IMR-90 (cell line): ENCODE measurements at regions not wholly inside any gene's neighbourhood (a gene's known extent, or its start where the extent isn't known, plus 50 kb on each side); places are given as distances from the start of the nearest gene placed in this dataset.

ENCODE experiments used
- ATAC-seq: fragments of 200-7000 bp; cut with Tn5 transposase; 2 replicates; pipeline ENCODE4 v1.9.1; 2020; ENCODE audit warnings: low read depth, mild to moderate bottlenecking, moderate library complexity
- BruUV-seq: library from RNA; stranded (reverse); fragments of 400-500 nt; replicated peaks from 2 replicates; lab custom pipeline; 2021; lab: Mats Ljungman, UMichigan
- CTCF ChIA-PET: fragments of 300-600 bp; formaldehyde crosslinking; extraction: SDS; loops from one replicate; lab custom pipeline; 2021; ENCODE audit warnings: antibody characterized with exemption; lab: Yijun Ruan, JAX
- POLR2A ChIA-PET: fragments of 300-600 bp; sonication (Branson Sonifier 250); formaldehyde crosslinking; loops from one replicate; lab custom pipeline; 2022; ENCODE audit warnings: antibody characterized with exemption; ENCODE audit not compliant: unreplicated experiment; lab: Charles Lee
- DNase-seq: peaks from one replicate; pipeline ENCODE4 v3.0.0; 2013
- H2AFZ ChIP-seq: replicated peaks from 2 replicates; pipeline ENCODE3; 2013; ENCODE audit warnings: low read length, mild to moderate bottlenecking; ENCODE audit not compliant: poor library complexity
- H2AK5ac ChIP-seq: 2 replicates; pipeline ENCODE4 v1.6.1; 2013; ENCODE audit warnings: low read depth, low read length, inconsistent platforms
- H2AK9ac ChIP-seq: replicated peaks from 2 replicates; pipeline ENCODE3; 2013; ENCODE audit warnings: mild to moderate bottlenecking, low read depth, low read length, moderate library complexity; ENCODE audit not compliant: poor library complexity
- H2BK120ac ChIP-seq: 2 replicates; pipeline ENCODE4 v1.6.1; 2013; ENCODE audit warnings: low read depth, low read length, inconsistent platforms
- H2BK15ac ChIP-seq: 3 replicates; pipeline ENCODE4 v1.6.1; 2013; ENCODE audit warnings: low read depth, low read length, inconsistent platforms
- H2BK20ac ChIP-seq: 2 replicates; pipeline ENCODE4 v1.6.1; 2013; ENCODE audit warnings: low read depth, mild to moderate bottlenecking, inconsistent platforms, low read length, moderate library complexity
- H2BK5ac ChIP-seq: 2 replicates; pipeline ENCODE4 v1.6.1; 2013; ENCODE audit warnings: mild to moderate bottlenecking, low read depth, low read length, inconsistent platforms; ENCODE audit not compliant: poor library complexity, severe bottlenecking
- H3K14ac ChIP-seq: replicated peaks from 2 replicates; pipeline ENCODE4 v1.6.1; 2013; ENCODE audit warnings: low read depth, low read length, inconsistent platforms
- H3K18ac ChIP-seq: 2 replicates; pipeline ENCODE4 v1.6.1; 2013; ENCODE audit warnings: low read depth, low read length, control low read depth
- H3K23ac ChIP-seq: 2 replicates; pipeline ENCODE4 v1.6.1; 2013; ENCODE audit warnings: low read depth, low read length, inconsistent platforms
- H3K27ac ChIP-seq: 2 replicates; pipeline ENCODE4 v1.5.1; 2013; ENCODE audit warnings: mild to moderate bottlenecking, control low read depth, low read length; ENCODE audit not compliant: insufficient read depth
- H3K27me3 ChIP-seq: 2 replicates; pipeline ENCODE4 v1.6.1; 2013; ENCODE audit warnings: low read length; ENCODE audit not compliant: control insufficient read depth, insufficient read depth
- H3K36me3 ChIP-seq: 2 replicates; pipeline ENCODE4 v1.6.1; 2013; ENCODE audit warnings: low read length, mixed read lengths; ENCODE audit not compliant: control insufficient read depth, insufficient read depth
- H3K4ac ChIP-seq: 2 replicates; pipeline ENCODE4 v1.6.1; 2013; ENCODE audit warnings: low read depth, low read length, inconsistent platforms
- H3K4me1 ChIP-seq: 2 replicates; pipeline ENCODE4 v1.6.1; 2013; ENCODE audit warnings: low read length, mixed read lengths; ENCODE audit not compliant: control insufficient read depth, insufficient read depth
- H3K4me2 ChIP-seq: 2 replicates; pipeline ENCODE4 v1.6.1; 2013; ENCODE audit warnings: low read depth, mild to moderate bottlenecking, control low read depth, low read length, moderate library complexity
- H3K4me3 ChIP-seq: 2 replicates; pipeline ENCODE4 v1.5.1; 2013; ENCODE audit warnings: low read depth, mild to moderate bottlenecking, control low read depth, low read length, moderate library complexity; ENCODE audit not compliant: insufficient read depth
- H3K56ac ChIP-seq: 2 replicates; pipeline ENCODE4 v1.6.1; 2013; ENCODE audit warnings: low read length, inconsistent platforms; ENCODE audit not compliant: insufficient read depth; ENCODE audit errors: extremely low read depth
- H3K79me1 ChIP-seq, 2 experiments: 2 replicates each; pipeline ENCODE4 v1.6.1; 2013; ENCODE audit warnings: low read length in 2 of 2, inconsistent platforms in 1 of 2, low read depth in 1 of 2
- H3K9ac ChIP-seq: 2 replicates; pipeline ENCODE4 v1.6.1; 2013; ENCODE audit warnings: low read depth, low read length, control low read depth
- H3K9me1 ChIP-seq: 2 replicates; pipeline ENCODE4 v1.6.1; 2013; ENCODE audit warnings: low read length, inconsistent platforms; ENCODE audit not compliant: insufficient read depth
- H3K9me3 ChIP-seq: 2 replicates; pipeline ENCODE4 v1.6.1; 2013; ENCODE audit warnings: low read length; ENCODE audit not compliant: control insufficient read depth, insufficient read depth
- H4K20me1 ChIP-seq: 2 replicates; pipeline ENCODE4 v1.6.1; 2013; ENCODE audit warnings: low read length, inconsistent platforms; ENCODE audit not compliant: insufficient read depth
- H4K5ac ChIP-seq: 2 replicates; pipeline ENCODE4 v1.6.1; 2013; ENCODE audit warnings: mild to moderate bottlenecking, low read depth, low read length, control low read depth
- H4K8ac ChIP-seq, 2 experiments: 2 replicates each; pipeline ENCODE4 v1.6.1; 2013; ENCODE audit warnings: low read depth in 2 of 2, low read length in 2 of 2, control low read depth in 1 of 2, inconsistent platforms in 1 of 2
- H4K91ac ChIP-seq: 2 replicates; pipeline ENCODE4 v1.6.1; 2013; ENCODE audit warnings: low read depth, low read length, inconsistent platforms; ENCODE audit not compliant: insufficient read depth
- BHLHE40 ChIP-seq: fragments of 150-350 bp; IDR thresholded peaks from 2 replicates; pipeline ENCODE4 v1.6.1; 2016; ENCODE audit warnings: mild to moderate bottlenecking, low read depth, low read length
- CEBPB ChIP-seq: IDR thresholded peaks from 2 replicates; pipeline ENCODE4 v1.6.1; 2012; ENCODE audit warnings: low read depth, low read length, improper control_type of control experiment
- CHD1 ChIP-seq: IDR thresholded peaks from 2 replicates; pipeline ENCODE4 v1.6.1; 2012; ENCODE audit warnings: low read depth, low read length, improper control_type of control experiment
- MAFK ChIP-seq: IDR thresholded peaks from 2 replicates; pipeline ENCODE4 v1.6.1; 2012; ENCODE audit warnings: low read depth, low read length, improper control_type of control experiment
- MAZ ChIP-seq: IDR thresholded peaks from 2 replicates; pipeline ENCODE4 v1.6.1; 2012; ENCODE audit warnings: low read depth, mild to moderate bottlenecking, low read length, improper control_type of control experiment, moderate library complexity, borderline replicate concordance
- MXI1 ChIP-seq: IDR thresholded peaks from 2 replicates; pipeline ENCODE4 v1.6.1; 2012; ENCODE audit warnings: low read depth, mild to moderate bottlenecking, low read length, moderate library complexity, borderline replicate concordance
- POLR2A ChIP-seq: IDR thresholded peaks from 2 replicates; pipeline ENCODE4 v1.6.1; 2012; ENCODE audit warnings: mild to moderate bottlenecking, low read depth, low read length
- RCOR1 ChIP-seq: IDR thresholded peaks from 2 replicates; pipeline ENCODE4 v1.6.1; 2012; ENCODE audit warnings: mild to moderate bottlenecking, low read length, improper control_type of control experiment; ENCODE audit not compliant: insufficient replicate concordance
- WGBS, 2 experiments: methylation state at CpG; one replicate each; pipeline versions ENCODE4 v1.1.5 to v1.1.7; 2013; ENCODE audit warnings: missing lambda C conversion rate in 2 of 2; ENCODE audit not compliant: insufficient read length in 1 of 2; ENCODE audit errors: extremely low coverage in 2 of 2; 5-methylcytosine and 5-hydroxymethylcytosine counted together
- dilution Hi-C: fragments of 300-500 bp; cut with HindIII; formaldehyde crosslinking; loops from one replicate; pipeline ENCODE4 v1.14.3; 2018; ENCODE audit warnings: low sequenced_read_pairs; ENCODE audit not compliant: unreplicated experiment
- in situ Hi-C: fragments of 300-500 bp; cut with MboI; formaldehyde crosslinking; loops from 3 replicates; pipeline ENCODE4 v1.14.3; 2019; ENCODE audit warnings: low sequenced_read_pairs, inconsistent platforms, mixed read lengths
- intact Hi-C: fragments of 100-400 bp; cut with micrococcal nuclease; formaldehyde crosslinking; loops from 2 replicates; pipeline ENCODE4 v1.10.0; 2022
- TF ChIP-seq, protein P1 (sequence below): conservative IDR thresholded peaks from 2 replicates; pipeline ENCODE4 v1.5.1; 2012; ENCODE audit warnings: mild to moderate bottlenecking, low read depth, low read length, improper control_type of control experiment
- TF ChIP-seq, protein P2 (sequence below): fragments of 150-350 bp; IDR thresholded peaks from 2 replicates; pipeline ENCODE4 v1.6.1; 2016; ENCODE audit warnings: low read depth, mild to moderate bottlenecking, low read length, moderate library complexity, borderline replicate concordance
- TF ChIP-seq, protein P3 (sequence below): fragments of 150-350 bp; IDR thresholded peaks from 2 replicates; pipeline ENCODE4 v1.6.1; 2017; ENCODE audit warnings: mild to moderate bottlenecking, antibody characterized with exemption, low read length, low read depth

DNA sequence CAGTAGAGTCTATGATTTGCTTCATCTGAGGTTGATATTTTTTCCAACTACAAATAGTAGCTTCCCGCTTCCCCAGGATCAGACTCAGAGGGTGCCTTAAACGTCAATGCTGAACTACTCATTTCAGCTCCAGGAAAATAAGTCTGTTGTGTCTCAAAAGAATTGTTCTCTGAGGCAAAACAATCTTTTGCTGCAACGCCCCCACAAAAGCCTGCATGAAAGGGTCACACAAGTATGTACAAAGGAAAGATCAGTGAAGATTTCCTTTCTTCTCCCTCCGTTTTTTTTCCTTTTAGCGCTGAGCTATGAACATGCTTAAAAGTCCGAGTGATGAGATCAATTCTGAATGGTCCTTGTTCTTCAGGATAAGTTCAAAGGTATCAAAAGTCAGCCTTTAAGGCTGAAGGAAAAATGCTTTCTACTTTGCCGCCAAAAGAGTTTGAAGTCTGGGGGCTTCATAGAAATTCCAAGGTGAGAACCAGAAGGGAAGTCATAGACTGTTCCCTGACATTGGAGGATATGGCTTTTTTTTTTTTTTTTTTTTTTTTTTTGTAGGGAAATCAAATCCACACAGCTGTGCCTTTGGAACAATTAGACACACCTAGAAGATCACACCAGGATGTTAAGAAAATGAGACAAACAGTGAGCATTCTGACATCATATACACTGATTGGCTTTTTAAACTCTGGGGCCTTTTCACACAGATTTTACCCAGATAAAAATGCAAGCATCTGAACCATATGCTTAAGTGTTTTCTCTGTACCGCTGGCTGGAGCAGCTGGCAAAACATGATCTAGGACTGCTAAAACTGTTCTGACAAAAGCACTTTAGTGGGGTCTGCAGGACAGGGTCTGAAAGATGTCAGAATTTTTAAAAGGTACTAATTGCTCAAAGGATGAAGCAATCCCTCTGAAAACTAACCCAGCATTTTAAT is 329.3 kb downstream of the ENC1 start:
- dilution Hi-C loops (no loop called here), intact Hi-C loops (no loop called here), in situ Hi-C loops (no loop called here)
- no peak overlapping the region for H3K27ac ChIP-seq
- no peak overlapping the region for H3K4me2 ChIP-seq
- ChIA-PET POLR2A (no interaction called here), CTCF (interaction anchor here (0.6 kb wide), 1 partner anchor 354 kb away, joined by 3 read pairs; no protein-coding TSS in a partner anchor)
- no peaks in the 10 kb centered on the region for H3K79me1 ChIP-seq
- H2BK20ac ChIP-seq: no peak overlapping the region
- H3K4me1 ChIP-seq: peaks cover 4% of the 10 kb centered on the region
- H3K18ac ChIP-seq: no peak overlapping the region
- H3K27me3 ChIP-seq: no peaks in the 10 kb centered on the region
- H4K8ac ChIP-seq: no peak overlapping the region
- H4K91ac ChIP-seq: no peak overlapping the region
- DNase-seq (no peak), ATAC-seq (no peak)
- H2AK9ac ChIP-seq: no peak overlapping the region
- H2BK15ac ChIP-seq: no peak overlapping the region
- no peak overlapping the region for H2BK5ac ChIP-seq
- peaks cover 2% of the 10 kb centered on the region; the same call in 1 of the 2 replicates for H3K9me1 ChIP-seq
- no peak overlapping the region for H3K56ac ChIP-seq
- no peak overlapping the region for H3K14ac ChIP-seq
- BruUV-seq: no TSS peak
- H3K4ac ChIP-seq: no peak overlapping the region
- TF ChIP-seq BHLHE40 (no peak), CHD1 (no peak), CEBPB (no peak), MXI1 (no peak), MAZ (no peak), MAFK (no peak), POLR2A (no peak), RCOR1 (no peak)
- TF ChIP-seq, protein P1, sequence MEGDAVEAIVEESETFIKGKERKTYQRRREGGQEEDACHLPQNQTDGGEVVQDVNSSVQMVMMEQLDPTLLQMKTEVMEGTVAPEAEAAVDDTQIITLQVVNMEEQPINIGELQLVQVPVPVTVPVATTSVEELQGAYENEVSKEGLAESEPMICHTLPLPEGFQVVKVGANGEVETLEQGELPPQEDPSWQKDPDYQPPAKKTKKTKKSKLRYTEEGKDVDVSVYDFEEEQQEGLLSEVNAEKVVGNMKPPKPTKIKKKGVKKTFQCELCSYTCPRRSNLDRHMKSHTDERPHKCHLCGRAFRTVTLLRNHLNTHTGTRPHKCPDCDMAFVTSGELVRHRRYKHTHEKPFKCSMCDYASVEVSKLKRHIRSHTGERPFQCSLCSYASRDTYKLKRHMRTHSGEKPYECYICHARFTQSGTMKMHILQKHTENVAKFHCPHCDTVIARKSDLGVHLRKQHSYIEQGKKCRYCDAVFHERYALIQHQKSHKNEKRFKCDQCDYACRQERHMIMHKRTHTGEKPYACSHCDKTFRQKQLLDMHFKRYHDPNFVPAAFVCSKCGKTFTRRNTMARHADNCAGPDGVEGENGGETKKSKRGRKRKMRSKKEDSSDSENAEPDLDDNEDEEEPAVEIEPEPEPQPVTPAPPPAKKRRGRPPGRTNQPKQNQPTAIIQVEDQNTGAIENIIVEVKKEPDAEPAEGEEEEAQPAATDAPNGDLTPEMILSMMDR: no peak
- TF ChIP-seq, protein P2, sequence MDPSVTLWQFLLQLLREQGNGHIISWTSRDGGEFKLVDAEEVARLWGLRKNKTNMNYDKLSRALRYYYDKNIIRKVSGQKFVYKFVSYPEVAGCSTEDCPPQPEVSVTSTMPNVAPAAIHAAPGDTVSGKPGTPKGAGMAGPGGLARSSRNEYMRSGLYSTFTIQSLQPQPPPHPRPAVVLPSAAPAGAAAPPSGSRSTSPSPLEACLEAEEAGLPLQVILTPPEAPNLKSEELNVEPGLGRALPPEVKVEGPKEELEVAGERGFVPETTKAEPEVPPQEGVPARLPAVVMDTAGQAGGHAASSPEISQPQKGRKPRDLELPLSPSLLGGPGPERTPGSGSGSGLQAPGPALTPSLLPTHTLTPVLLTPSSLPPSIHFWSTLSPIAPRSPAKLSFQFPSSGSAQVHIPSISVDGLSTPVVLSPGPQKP: no peak
- TF ChIP-seq, protein P3, sequence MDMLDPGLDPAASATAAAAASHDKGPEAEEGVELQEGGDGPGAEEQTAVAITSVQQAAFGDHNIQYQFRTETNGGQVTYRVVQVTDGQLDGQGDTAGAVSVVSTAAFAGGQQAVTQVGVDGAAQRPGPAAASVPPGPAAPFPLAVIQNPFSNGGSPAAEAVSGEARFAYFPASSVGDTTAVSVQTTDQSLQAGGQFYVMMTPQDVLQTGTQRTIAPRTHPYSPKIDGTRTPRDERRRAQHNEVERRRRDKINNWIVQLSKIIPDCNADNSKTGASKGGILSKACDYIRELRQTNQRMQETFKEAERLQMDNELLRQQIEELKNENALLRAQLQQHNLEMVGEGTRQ: no peak
- H2AK5ac ChIP-seq: no peak overlapping the region
- no peaks in the 10 kb centered on the region for H4K20me1 ChIP-seq
- 100% methylated on average over 1 of the region's 8 CpGs; no CpG with 5 or more reads in 1 of the 2 experiments for WGBS, 2 experiments
- no peak overlapping the region for H2BK120ac ChIP-seq
- H2AFZ ChIP-seq: no peak overlapping the region
- no peaks in the 10 kb centered on the region for H3K36me3 ChIP-seq
- H3K9ac ChIP-seq: no peak overlapping the region
- no peak overlapping the region for H3K4me3 ChIP-seq
- H3K9me3 ChIP-seq: no peaks in the 10 kb centered on the region
- H4K5ac ChIP-seq: no peak overlapping the region
- no peak overlapping the region for H3K23ac ChIP-seq
